ENCODE measurements at regions not wholly inside any gene's neighbourhood (a gene's known extent, or its start where the extent isn't known, plus 50 kb on each side); places are given as distances from the start of the nearest gene placed in this dataset.

- Histone ChIP-seq H3K79me2 (ENCODE audit: insufficient read depth) (no peaks in the 10 kb centered on the region), H3K4me3 (ENCODE audit: low read depth in 2 of 2, low read length in 1 of 2) (no peak overlapping the region), H3K27me3 (ENCODE audit: insufficient read depth) (peaks cover 7% of the 10 kb centered on the region; the same call in 1 of the 2 replicates), H3K27ac (ENCODE audit: low read depth in 2 of 2, low read length in 1 of 2) (no peak overlapping the region; a peak in 1 of 4 replicates), H3K9me2 (no peaks in the 10 kb centered on the region), H2AFZ (ENCODE audit: low read depth) (no peak overlapping the region), H3K4me1 (ENCODE audit: control insufficient read depth in 1 of 2, insufficient read depth in 2 of 2, low read depth in 1 of 2, low read length in 1 of 2) (peaks cover 0 to 7% of the 10 kb centered on the region in 2 experiments; a peak in 2 of 4 replicates), H3F3A (replicated peaks; ENCODE audit: insufficient read depth) (no peaks in the 10 kb centered on the region), H4K20me1 (ENCODE audit: insufficient read depth) (no peaks in the 10 kb centered on the region), H3K36me3 (replicated peaks in 1 of 2; ENCODE audit: control insufficient read depth in 1 of 2, insufficient read depth in 2 of 2, low read length in 1 of 2) (no peaks in the 10 kb centered on the region), H3K9ac (no peak overlapping the region), H3K9me3 (no peaks in the 10 kb centered on the region), H3K4me2 (no peak overlapping the region)
- DNase-seq, result no peak
- CTCF ChIA-PET, result interaction anchor here (1.0 to 1.6 kb wide), 3 partner anchors 26 to 116 kb away, joined by 3 to 4 read pairs (median 3); no protein-coding TSS in a partner anchor
- TF ChIP-seq RAD21 (IDR thresholded peaks at IDR 0.05; ENCODE audit: low read length), result no peak
- no peak for TF ChIP-seq RFX5 (IDR thresholded peaks at IDR 0.05; ENCODE audit: low read length)
- no peak for TF ChIP-seq ELF1 (IDR thresholded peaks at IDR 0.05)
- no peak for TF ChIP-seq MXI1 (IDR thresholded peaks at IDR 0.05; ENCODE audit: low read depth, low read length)
- TF ChIP-seq EP300 (IDR thresholded peaks at IDR 0.05; ENCODE audit: borderline replicate concordance in 1 of 2, low read depth in 1 of 2, low read length in 1 of 2), result no peak
- no peak for TF ChIP-seq REST (IDR thresholded peaks at IDR 0.05; ENCODE audit: low read depth, low read length)
- TF ChIP-seq YY1 (IDR thresholded peaks at IDR 0.05; ENCODE audit: low read depth), result no peak
- TF ChIP-seq SMC3 (IDR thresholded peaks at IDR 0.05; ENCODE audit: low read depth, low read length), result no peak
- TF ChIP-seq USF1 (IDR thresholded peaks at IDR 0.05; ENCODE audit: borderline replicate concordance, low read depth), result no peak
- TF ChIP-seq FOXJ3 (CRISPR knock-in tag; IDR thresholded peaks at IDR 0.05), result no peak
- no peak for TF ChIP-seq POLR2AphosphoS5 (IDR thresholded peaks at IDR 0.05; ENCODE audit: low read depth, low read length)
- WGBS (ENCODE audit: low lambda C conversion rate), result 76% methylated on average over 4 of the region's 4 CpGs
- POLR2A ChIA-PET, result no interaction called here
These were observed 114.7 kb downstream of the RAP2A start for GRCh38 chr13:97548711-97549110.

GRCh38 chr13:97549201-97549600, 115.2 kb downstream of the RAP2A start:
- Histone ChIP-seq H3K79me2 (ENCODE audit: insufficient read depth) (no peaks in the 10 kb centered on the region), H4K20me1 (ENCODE audit: insufficient read depth) (no peaks in the 10 kb centered on the region), H3K9me2 (no peaks in the 10 kb centered on the region), H3K4me1 (ENCODE audit: control insufficient read depth in 1 of 2, insufficient read depth in 2 of 2, low read depth in 1 of 2, low read length in 1 of 2) (peaks cover 0 to 7% of the 10 kb centered on the region in 2 experiments; a peak in 2 of 4 replicates), H3K36me3 (replicated peaks in 1 of 2; ENCODE audit: control insufficient read depth in 1 of 2, insufficient read depth in 2 of 2, low read length in 1 of 2) (no peaks in the 10 kb centered on the region), H3K4me2 (no peak overlapping the region), H2AFZ (ENCODE audit: low read depth) (no peak overlapping the region), H3K27ac (ENCODE audit: low read depth in 2 of 2, low read length in 1 of 2) (peak overlapping the region in 1 of 2 experiments; percentile 22; a peak in 1 of 4 replicates), H3K9me3 (no peaks in the 10 kb centered on the region), H3K9ac (no peak overlapping the region), H3K27me3 (ENCODE audit: insufficient read depth) (peaks cover 7% of the 10 kb centered on the region; the same call in 1 of the 2 replicates), H3F3A (replicated peaks; ENCODE audit: insufficient read depth) (no peaks in the 10 kb centered on the region), H3K4me3 (ENCODE audit: low read depth in 2 of 2, low read length in 1 of 2) (no peak overlapping the region)
- CTCF ChIA-PET, result interaction anchor here (1.0 to 1.6 kb wide), 3 partner anchors 25 to 116 kb away, joined by 3 to 4 read pairs (median 3); no protein-coding TSS in a partner anchor
- DNase-seq, result peak; percentile 27
- POLR2A ChIA-PET, result no interaction called here
- WGBS (ENCODE audit: low lambda C conversion rate), result 0% methylated on average over 1 of the region's 1 CpG
- TF ChIP-seq NRF1 (IDR thresholded peaks at IDR 0.05; ENCODE audit: low read depth, low read length), result no peak
- TF ChIP-seq POLR2AphosphoS5 (IDR thresholded peaks at IDR 0.05; ENCODE audit: low read depth, low read length), result no peak
- TF ChIP-seq MEF2A (IDR thresholded peaks at IDR 0.05; ENCODE audit: borderline replicate concordance, low read depth), result no peak
- no peak for TF ChIP-seq USF2 (IDR thresholded peaks at IDR 0.05; ENCODE audit: borderline replicate concordance, low read depth, low read length)
- TF ChIP-seq SIN3A (IDR thresholded peaks at IDR 0.05; ENCODE audit: borderline replicate concordance, low read depth, low read length), result no peak
- TF ChIP-seq MAX (IDR thresholded peaks at IDR 0.05; ENCODE audit: low read depth), result no peak
- TF ChIP-seq GATA2 (CRISPR knock-in tag; IDR thresholded peaks at IDR 0.05), result peak; percentile 52; the same call in 1 of the 2 replicates
- no peak for TF ChIP-seq EP300 (IDR thresholded peaks at IDR 0.05; ENCODE audit: borderline replicate concordance in 1 of 2, low read depth in 1 of 2, low read length in 1 of 2)
